PFSK-1 (cell line): ENCODE measurements at regions not wholly inside any gene's neighbourhood (a gene's known extent, or its start where the extent isn't known, plus 50 kb on each side); places are given as distances from the start of the nearest gene placed in this dataset.

Experiments used
- FOXP2 ChIP-seq: optimal IDR thresholded peaks from 2 replicates; pipeline ENCODE3; 2011; ENCODE audit warnings: borderline replicate concordance, control low read depth, inconsistent platforms; ENCODE audit not compliant: insufficient read depth; ENCODE audit errors: extremely low read length, extremely low read depth
- POLR2AphosphoS5 ChIP-seq: IDR thresholded peaks from 2 replicates; pipeline ENCODE4 v1.6.1; 2012; ENCODE audit warnings: low read depth, mild to moderate bottlenecking, control low read depth, low read length, moderate library complexity
- SIN3A ChIP-seq: IDR thresholded peaks from 2 replicates; pipeline ENCODE4 v1.6.1; 2012; ENCODE audit warnings: mild to moderate bottlenecking, low read length, moderate library complexity, borderline replicate concordance; ENCODE audit not compliant: insufficient read depth
- TAF1 ChIP-seq: IDR thresholded peaks from 2 replicates; pipeline ENCODE4 v1.6.1; 2012; ENCODE audit warnings: low read length, control low read depth, borderline replicate concordance; ENCODE audit not compliant: insufficient read depth
- TF ChIP-seq, protein P1 (sequence below), 2 experiments: IDR thresholded peaks; 2 replicates each; pipeline versions ENCODE4 v1.6.1 to v1.8.0; 2011 to 2012; ENCODE audit warnings: low read depth in 2 of 2, low read length in 2 of 2, control low read depth in 1 of 2, inconsistent platforms in 1 of 2, mild to moderate bottlenecking in 1 of 2, moderate library complexity in 1 of 2; ENCODE audit not compliant: insufficient read depth in 1 of 2

DNA sequence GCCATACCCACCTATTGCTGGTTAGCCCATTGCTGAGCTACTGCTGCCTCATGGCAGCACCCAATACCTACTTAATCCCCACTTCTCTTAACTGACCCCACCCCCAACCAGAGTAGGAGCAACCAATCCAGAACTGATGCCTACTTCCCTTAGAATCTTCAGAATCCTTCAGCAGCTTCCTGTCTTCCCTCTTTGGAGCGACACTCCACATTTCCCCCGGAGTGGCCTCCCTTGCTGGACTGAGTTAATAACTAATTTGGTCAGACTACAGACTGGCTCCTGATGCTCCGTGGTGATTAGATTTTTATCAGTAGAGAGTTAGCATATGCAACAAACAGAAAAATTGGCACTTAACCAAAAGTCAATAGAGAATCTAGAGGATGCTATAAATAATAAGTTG, 51.2 kb upstream of the UBR2 start:
- TF ChIP-seq POLR2AphosphoS5 (peak; percentile 39; the same call in 1 of the 2 replicates), TAF1 (peak; percentile 42; the same call in 1 of the 2 replicates), SIN3A (no peak)
- TF ChIP-seq, protein P1, sequence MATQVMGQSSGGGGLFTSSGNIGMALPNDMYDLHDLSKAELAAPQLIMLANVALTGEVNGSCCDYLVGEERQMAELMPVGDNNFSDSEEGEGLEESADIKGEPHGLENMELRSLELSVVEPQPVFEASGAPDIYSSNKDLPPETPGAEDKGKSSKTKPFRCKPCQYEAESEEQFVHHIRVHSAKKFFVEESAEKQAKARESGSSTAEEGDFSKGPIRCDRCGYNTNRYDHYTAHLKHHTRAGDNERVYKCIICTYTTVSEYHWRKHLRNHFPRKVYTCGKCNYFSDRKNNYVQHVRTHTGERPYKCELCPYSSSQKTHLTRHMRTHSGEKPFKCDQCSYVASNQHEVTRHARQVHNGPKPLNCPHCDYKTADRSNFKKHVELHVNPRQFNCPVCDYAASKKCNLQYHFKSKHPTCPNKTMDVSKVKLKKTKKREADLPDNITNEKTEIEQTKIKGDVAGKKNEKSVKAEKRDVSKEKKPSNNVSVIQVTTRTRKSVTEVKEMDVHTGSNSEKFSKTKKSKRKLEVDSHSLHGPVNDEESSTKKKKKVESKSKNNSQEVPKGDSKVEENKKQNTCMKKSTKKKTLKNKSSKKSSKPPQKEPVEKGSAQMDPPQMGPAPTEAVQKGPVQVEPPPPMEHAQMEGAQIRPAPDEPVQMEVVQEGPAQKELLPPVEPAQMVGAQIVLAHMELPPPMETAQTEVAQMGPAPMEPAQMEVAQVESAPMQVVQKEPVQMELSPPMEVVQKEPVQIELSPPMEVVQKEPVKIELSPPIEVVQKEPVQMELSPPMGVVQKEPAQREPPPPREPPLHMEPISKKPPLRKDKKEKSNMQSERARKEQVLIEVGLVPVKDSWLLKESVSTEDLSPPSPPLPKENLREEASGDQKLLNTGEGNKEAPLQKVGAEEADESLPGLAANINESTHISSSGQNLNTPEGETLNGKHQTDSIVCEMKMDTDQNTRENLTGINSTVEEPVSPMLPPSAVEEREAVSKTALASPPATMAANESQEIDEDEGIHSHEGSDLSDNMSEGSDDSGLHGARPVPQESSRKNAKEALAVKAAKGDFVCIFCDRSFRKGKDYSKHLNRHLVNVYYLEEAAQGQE (IDR thresholded peaks at IDR 0.05; ENCODE audit: insufficient read depth in 1 of 2, low read depth in 2 of 2, low read length in 2 of 2) = 0 out of 4 replicates have a peak, but pooled peaks of 1 of the 2 experiments have one; percentile 31

GRCh38 chr6:42511803-42512422, 51.9 kb upstream of the UBR2 start:
- TF ChIP-seq, protein P1 (IDR thresholded peaks at IDR 0.05; ENCODE audit: insufficient read depth in 1 of 2, low read depth in 2 of 2, low read length in 2 of 2) = no peak
- TF ChIP-seq FOXP2 = no peak
- TF ChIP-seq SIN3A = no peak
- no peak for TF ChIP-seq TAF1
- TF ChIP-seq POLR2AphosphoS5 = no peak

- TF ChIP-seq POLR2AphosphoS5 (no peak), TAF1 (no peak)
Observed at GRCh38 chr6:42510795-42511194, 53.0 kb upstream of the UBR2 start.

DNA sequence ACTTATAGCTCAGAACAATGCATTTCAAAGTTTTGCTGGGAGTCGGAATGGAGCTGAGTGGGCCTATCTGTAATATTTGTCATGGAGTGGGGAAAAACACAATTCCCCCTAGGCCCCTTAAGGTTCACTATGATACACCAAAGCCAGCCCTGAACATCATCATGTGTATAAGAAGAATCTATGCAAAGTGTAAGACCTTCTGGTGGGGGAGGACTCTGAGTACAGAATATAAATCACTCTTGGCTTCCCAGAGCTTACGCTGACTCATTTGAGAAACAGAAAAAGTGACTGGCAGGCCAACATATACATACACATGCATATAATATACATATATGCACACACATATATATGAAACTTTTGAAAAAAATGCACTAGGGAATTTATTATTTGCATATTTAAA, 54.1 kb upstream of the UBR2 start:
- no peak for TF ChIP-seq SIN3A
- no peak for TF ChIP-seq FOXP2
- TF ChIP-seq TAF1 = no peak
- TF ChIP-seq, protein P1 (IDR thresholded peaks at IDR 0.05; ENCODE audit: insufficient read depth in 1 of 2, low read depth in 2 of 2, low read length in 2 of 2) = no peak
- TF ChIP-seq POLR2AphosphoS5 = no peak

- TF ChIP-seq TAF1 = no peak
- no peak for TF ChIP-seq POLR2AphosphoS5
- no peak for TF ChIP-seq SIN3A
- TF ChIP-seq FOXP2 = no peak
- TF ChIP-seq, protein P1 (IDR thresholded peaks at IDR 0.05; ENCODE audit: insufficient read depth in 1 of 2, low read depth in 2 of 2, low read length in 2 of 2) = no peak
Observed at GRCh38 chr6:42509256-42509655, 54.6 kb upstream of the UBR2 start.
